ENCODE measurements at regions not wholly inside any gene's neighbourhood (a gene's known extent, or its start where the extent isn't known, plus 50 kb on each side); places are given as distances from the start of the nearest gene placed in this dataset.

DNA sequence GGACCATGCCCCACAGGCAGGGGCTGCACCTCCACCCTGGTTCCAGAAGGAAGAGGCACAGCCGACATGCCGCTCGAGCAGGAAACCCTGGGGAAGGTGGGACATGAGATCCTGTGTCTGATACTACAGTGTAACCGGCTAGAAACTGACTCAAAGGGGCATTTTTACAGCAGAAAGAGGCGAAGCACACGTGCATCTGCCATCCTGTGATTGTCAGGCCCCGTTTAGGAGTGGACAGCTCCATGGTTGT, 62.7 kb downstream of the SIK1 start:
- DNase-seq = no peak

DNA sequence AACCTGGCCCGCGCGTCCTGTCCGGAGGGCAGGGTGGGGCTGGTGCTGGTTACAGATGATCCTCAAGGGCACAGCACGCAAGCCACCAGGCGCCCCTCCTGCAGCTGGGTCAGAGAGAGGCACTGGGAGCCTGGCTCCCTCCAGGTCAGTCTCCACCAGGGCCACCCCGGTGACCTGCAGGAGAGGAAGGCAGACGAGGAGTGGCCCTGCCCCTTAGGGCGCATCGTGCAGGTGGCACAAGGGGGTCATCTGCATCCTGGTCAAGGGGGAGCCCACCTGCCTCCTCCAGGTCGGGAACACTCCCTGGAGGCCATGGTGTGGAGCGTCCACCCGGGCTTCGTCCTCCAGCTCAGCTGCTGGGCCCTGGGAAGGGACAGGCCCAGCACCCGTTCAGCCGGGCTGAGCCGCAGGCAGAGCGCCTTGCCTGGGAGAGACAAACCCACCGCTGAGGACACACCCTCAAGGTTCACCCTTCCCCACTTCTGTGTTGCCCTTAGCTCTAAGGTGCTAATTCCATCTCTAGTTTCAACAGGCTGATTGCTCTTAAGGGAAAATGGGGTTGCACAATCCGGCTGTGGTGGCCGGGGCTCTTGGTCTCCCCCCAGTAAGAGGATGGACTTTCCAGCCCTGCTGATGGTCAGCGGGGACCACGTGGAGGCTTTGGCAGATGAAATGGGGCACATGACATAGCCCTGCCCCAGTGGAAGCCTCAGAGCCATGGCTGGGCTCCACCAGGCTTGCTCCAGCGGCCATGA, 63.2 kb downstream of the SIK1 start:
- DNase-seq = no peak

DNA sequence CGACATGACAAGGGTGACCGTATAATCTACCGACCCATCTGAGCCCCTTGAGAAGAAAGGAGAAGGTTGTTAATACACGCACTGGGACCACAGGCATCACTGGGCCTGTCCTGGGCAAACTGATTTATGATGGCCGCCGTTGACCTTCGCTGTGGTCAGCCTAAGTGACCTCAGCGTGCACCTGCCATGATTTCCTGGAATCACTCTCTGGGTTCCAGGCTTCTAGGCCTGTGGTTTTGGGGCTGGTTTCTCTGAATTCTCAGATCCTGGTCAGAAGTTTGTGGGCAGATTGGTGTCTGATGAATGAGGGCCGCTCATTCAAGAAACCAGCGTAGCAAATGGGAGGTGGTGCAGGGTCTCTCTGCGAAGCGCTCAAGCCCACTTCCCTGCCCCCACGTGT, 64.0 kb downstream of the SIK1 start:
- no peak for DNase-seq

DNA sequence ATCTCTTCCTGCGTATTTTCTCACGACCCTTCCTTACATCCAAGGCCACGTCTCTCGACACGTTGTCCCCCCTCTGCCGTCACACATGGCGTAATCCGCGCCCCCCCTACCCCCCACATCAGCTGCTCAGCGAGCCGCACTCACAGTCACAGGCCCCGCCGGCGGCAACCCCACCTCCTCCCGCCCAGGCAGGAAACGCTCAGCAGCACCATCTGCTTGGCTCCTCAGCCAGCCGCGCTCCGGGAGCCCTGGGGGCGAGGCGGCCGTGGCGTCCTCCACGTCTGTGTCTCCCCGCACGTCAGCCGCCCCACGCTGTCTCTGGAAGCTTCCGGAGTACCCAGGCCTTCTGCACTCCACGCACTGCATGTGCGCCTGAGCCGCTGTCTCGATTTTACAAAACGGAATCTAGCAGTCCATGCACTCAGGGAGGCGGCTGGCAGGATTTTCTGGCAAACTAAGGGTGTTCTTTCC, 64.6 kb downstream of the SIK1 start:
- DNase-seq = no peak

DNA sequence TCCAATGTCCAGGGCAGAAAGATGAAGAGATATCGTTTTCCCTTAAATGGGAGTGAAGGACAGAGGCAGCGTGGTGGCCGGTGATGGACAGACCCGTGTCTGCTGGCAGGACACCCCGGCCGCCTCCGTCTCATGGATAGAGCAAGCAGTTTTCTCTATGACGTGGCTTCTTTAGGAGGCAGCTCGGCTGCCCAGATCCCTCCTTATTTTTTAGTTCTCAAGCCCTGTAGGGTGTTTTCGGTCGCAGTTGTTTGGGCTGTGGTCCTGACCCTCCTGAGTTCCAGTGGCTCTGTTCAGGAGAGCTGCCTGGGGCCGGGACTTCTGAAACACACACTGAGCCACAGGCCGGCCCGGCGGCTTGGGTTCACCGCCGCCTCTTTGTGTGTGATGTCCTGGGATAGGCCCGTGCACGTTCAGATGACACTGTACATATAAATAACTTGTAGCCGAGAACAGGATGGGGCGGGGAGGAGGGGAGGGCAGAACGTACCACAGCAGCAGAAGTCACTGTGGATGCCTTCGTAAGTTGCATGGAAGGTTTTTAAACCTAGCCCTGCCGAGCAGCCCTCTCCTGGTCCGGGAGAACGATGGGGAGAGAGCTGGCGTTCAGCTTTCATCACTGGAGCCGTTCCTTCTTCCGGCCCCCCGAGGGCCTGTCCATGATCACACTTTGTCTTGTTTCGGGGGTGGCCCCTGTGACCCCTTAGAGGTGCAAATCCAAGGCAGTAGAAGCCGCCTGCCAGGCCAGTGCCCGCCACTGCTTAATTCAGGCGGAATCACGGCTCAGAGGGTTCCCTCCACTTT, 65.2 kb downstream of the SIK1 start:
- DNase-seq = no peak

DNA sequence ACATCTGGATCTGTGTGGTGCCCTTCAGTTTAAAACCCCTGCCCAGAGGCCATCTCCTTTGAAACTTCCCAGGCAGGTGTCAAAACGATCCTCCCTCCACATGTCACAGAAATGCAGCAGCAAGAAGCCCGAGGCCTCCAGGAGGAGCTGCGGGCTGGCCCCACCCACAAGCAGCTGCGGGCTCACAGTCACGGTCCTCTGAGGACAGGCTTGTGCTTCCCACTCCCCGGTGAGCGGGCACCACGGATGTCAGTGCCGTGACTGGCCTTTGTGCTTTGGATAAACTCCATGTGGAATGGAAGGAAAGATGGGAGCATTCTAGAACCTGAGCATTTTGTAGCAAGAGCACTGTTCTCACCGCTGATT, 65.8 kb downstream of the SIK1 start:
- no peak for DNase-seq

DNA sequence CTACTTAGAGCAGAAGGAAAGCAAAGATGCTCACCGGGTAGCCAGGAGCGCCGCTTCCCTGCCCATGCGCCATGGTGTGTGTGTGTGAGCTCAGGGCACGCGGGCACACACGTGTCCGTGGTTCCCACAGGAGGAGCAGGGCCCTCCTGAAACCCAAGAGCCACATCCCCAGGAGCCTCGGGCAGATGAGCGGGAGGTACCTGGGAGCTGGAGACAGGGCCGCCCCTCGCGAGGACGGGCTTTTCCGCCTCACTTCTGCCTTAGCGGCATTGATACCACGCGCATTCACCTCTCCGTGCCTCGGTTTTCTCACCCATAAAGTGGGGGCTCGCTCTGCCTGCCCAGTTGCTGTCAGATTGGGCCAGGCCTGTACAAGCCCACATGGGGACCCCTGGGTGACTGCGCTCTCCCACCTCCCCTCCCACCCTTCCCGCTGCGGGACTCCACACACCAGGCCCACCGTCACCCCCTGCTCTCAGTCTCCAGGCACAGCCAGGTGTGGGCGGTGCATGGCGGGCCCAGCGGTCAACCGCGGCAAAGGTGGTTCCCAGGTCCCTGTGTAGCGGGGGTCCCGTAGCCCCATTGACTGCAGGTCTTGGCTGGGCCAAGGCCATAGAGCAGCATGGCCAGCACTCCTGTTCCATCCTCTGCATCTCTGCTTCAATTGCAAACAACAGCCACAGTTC, 66.3 kb downstream of the SIK1 start:
- DNase-seq = no peak

DNA sequence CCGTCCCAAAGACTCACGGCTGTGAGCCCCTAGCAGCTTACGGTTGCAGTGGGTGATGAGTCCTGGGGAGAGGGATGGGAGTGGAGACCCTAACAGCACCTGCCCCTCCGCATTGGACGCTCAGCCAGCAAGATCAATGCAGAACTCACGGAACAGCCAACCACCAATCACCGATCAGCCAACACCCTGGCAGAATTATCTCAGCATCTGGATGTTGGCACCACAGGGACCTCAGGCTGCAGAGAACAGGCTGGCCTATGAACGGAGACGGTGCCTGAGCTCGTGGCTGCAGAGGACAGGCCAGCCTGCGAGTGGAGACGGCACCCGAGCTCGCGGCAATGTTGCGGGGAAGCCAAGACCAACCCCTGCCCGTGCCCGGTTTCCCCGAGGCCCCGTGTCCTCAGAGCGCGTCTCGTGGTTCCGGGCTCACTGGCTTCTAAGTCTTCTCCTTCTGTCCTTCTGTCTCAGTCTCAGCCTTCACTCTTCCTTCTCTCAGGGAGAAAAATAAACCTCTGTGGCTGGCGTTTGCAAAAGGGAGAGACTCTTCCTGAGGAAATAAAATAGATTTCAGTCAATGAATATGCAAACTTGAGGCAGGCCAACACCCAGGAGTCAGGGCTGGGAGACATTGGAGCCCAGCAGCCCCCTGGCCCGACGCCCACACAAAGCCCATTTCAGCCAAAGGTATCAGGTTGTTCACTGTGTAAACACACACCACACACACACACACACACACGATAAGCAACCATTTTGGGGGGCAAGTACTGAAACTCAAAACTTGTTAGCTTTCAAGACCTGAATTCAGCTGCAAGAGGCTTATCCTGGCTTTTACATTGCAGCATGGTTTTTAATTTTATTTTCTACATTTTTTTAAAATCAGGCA, 67.8 kb downstream of the SIK1 start:
- DNase-seq = no peak

DNA sequence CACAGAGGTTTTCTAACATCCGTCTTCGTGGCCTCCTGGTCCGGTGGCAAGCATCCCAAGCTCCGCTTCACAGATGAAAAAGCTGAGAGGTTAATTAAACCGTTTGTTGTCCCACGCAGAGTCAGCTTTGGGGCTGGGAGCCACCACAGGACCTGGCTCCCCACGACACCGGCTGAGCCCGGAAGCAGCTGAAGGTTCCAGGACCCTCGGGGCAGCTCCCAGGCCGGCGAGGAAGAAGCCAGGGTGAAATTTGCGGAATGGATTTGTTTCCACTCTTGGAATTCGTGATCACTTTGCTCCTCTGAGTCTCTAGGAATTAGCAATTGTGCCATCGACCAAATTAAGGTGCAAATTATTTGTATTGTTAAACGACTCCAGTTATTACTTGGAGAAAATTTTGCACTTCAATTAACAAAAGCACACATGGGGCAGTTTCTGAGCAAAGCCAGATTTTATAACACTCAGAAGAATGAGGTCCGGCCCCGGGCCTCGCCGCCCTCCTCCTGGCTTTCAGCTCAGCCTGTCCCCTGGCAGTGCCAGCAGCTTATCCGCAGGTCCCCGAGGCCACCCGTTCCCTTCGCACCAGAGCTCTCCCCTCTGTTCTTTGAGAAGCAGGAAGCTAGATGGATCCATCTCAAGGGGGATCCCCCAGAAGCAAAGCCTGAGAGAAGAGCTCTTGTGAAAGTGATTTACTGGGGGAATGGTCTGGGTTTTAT, 69.1 kb downstream of the SIK1 start:
- DNase-seq = no peak

DNA sequence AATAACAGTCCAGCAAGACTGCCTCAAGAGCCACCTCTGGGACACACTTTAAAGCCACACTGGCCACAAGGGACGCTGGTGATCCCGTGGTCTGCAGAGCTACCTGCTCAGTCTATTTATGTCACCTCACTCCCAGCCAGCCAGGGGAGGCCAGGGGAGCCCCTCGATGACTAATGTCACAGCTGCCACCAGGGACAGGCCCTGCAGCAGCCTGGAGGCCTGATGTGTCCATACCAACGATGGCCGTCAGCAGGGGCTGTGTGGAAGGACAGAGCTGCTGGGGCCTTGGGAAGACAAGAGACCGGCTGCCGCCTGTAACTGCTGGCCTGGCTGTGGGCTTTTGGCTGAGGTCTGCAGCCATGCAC, 71.0 kb downstream of the SIK1 start:
- no peak for DNase-seq

DNA sequence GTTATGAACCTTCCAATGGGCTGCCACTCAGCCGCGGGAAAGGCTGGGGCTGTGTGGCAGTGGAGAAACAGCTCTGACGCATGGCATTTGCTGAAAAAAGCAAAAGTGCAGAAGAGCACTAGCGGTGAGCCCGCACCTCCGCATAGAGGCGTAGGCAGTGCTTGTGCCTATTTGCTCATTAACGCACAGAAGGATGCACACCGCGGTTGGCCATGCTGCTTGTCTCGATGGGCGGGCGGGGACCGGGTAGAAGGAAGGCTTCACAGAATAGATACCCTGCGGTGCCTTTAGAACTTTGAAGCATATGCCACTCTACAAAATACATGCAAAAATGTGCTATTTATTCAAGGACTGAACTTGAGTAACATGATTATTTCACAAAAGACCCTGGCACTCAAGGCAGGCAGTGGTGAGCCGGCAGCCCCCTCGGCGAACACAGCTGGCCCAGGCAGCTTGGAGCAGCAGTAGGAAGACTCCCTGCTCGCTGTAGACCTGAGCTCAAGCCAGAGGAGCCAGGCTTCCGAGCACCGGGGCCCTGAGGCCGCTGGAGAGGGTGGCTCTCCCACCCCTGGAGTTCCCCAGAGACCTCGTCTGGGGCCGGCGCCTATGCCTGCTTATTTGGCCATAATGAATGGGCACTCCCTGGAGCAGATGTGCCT, 71.5 kb downstream of the SIK1 start:
- no peak for DNase-seq

DNA sequence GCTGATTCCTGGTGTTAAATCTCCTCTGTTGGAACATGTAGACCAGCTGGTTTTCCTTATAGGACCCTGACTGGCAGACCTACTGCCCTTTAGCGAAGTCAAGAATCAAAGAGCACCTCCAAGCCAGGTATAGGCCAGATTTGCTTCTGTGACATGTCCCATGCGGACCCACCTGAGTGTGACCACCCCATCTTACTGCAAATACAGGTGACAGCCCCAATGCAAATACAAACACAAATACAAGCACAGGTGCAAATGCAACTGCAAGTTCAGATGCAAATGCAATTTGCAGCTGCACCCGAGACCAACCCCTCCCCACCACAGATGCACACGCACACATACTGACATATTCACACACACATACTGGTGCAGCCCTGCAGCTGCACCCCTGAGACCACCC, 72.3 kb downstream of the SIK1 start:
- DNase-seq = no peak

DNA sequence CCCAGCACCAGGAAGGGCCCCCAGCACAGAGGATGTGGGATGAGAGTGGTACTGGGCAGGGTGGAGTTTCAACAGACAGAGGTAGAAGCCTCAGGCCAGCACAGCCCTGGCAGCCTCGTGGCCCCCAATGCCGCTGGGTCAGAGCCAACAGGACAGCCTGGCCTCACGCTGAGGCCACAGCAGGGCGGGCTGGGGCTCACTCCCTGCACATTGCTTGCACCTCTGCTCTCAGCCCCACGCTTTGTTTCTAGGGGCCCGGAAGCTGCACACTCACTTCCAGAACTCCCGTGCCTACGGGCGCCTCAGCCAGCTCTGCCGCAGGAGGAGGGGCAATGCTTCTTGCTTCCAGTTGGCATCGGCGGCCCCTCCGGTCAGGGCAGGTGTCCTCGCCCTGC, 72.9 kb downstream of the SIK1 start:
- no peak for DNase-seq

DNA sequence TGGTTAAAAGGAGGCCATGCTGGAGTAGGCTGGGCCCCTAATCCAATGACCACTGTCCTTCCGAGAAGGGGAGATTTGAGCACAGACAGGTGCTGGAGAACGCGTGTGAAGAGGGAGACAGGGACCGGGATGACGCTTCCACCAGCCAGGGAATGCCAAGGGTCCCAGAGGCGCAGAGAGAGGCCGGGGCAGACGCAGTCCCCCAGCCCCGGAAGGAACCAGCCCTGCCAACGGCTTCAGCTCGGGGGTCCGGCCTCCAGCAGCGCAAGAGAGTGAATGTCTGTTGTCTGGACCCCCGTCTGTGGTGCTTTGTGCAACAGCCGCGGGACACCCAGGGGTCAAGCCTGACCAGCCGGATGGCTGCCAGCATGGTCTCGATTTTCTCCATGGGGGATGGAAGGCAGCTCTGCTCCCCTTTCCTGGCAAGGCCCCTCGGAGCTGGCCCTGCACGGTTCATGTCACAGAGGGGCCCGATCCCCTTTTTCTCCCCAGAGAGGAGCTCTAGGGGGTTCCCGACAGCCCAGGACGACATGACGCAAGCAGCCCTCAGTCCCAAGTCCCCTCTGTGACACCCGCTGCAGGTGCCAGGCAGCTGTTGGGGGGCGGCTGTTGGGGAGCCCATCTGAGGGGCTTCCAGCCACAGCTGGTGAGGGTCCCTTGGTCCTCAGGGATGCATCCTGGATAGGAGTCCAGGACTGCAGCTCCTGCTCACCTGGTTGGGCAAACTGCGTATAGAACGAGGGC, 73.5 kb downstream of the SIK1 start:
- DNase-seq = no peak

DNA sequence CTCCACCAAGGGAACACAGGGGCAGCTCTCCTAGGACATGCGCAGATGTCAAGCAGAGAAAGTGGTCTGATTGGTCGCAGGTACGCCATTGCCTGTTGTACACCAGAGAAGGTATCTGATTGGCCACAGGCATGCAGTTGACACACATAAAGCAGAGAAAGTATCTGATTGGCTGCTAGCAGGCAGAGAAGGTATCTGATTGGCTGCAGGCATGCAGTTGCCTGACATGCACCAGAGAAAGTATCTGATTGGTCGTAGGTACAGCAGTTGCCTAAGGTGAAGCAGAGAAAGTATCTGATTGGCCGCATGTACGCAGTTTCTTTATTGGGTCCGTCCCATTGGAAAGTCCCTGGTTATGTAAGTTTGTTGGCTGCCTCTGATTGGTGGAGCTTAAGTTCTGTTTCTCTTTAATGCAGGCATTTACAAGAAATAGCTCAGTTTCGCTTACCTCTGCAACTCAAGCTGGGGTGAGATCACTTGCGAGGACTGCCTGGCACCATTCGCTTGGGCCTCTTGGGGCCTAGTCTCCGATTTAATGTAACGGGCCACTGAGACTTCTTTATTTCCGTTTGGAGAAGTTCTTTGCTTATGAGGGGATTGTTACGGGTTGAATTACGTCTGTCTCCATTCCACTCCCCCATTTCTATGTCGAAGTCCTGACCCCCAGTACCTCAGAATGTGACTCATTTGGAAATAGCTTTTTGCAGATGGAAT, 74.2 kb downstream of the SIK1 start:
- DNase-seq = no peak

DNA sequence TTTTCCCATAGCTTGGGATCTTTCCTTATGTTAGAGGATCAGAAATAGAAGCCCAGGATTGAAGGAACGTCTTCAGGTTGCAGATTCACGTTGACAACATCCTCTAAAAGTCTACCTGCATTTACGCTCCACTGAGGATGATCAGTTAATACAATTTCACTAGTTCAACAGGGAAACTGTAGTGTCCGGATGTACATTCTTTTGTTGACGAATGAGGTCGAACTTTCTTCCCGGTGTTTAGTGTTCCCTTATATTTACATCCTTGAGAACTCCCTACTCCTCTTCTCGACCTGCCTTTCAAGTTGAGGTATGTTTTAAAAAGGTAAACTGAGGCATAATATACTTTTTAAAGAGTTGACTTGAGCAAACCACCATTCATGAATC, 74.8 kb downstream of the SIK1 start:
- no peak for DNase-seq

DNA sequence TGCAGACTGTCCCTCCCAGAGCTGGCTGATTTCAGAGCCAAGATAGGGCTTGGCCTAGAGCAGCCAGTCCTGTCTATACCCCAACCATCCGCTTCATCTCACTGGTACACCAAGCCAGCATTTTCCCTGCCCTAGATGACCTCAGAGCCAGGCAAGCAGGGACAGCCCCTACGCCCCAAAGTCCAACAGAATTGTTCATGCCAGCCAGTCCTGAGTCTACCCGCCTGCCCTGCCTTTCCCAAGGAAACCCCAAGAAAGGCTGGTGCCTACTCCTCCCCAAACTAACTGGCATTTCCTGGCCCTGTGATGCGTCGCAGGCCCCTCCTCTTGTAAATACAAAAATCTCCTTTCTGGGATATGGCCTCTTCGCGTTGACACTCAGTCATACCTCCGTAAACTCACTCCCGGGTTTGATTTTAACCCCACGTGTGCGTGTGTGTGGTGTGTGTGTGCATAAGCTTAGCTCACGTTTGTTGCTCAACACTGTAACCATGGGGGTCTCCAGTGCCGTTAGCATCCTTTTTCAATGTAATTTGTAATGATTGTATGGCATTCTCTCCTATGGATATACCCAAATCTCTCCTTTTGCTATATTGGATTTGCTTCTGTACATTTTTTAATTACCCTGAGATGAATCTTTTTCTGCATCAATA, 75.3 kb downstream of the SIK1 start:
- no peak for DNase-seq

DNA sequence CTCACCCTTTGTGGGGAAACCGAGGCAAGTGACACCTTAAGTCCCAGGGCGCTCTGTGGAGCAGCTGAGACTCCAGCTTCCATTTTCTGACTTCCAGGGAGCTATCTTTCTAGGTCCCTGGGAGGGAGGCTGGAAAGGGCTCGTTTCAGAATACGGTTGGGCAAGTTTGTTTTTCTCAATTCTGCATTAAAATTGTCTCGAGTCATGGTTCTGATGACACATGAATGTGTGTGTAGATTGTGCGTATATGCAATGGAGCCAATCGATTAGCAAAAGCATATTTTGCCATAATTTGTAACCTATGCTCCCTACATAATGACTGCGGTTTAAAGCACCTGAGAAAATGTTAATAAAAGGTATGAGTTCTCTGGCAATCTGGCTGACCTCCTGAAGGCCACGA, 77.3 kb downstream of the SIK1 start:
- no peak for DNase-seq

DNA sequence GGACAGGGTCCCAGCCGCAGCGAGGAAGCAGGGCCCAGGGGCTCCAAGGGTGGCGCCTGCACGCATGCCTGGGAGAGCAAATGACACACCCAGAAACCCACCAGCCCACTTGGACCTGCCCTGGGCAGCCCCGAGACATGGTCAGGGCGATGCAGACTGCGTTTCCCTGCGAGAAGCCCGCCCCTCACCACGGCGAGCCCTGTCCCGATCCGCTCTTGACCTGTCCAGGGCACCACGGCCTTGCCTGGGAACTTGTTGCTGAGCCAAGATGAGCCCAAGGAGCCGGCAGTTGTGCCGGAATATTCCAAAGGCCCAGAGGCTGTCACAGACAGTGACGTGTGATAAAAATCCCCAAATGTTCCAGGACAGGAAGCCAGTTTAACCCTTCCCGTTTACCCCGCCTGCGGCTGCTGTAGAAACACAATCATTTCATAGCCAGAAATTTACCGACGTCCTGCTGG, 78.1 kb downstream of the SIK1 start:
- DNase-seq = no peak

DNA sequence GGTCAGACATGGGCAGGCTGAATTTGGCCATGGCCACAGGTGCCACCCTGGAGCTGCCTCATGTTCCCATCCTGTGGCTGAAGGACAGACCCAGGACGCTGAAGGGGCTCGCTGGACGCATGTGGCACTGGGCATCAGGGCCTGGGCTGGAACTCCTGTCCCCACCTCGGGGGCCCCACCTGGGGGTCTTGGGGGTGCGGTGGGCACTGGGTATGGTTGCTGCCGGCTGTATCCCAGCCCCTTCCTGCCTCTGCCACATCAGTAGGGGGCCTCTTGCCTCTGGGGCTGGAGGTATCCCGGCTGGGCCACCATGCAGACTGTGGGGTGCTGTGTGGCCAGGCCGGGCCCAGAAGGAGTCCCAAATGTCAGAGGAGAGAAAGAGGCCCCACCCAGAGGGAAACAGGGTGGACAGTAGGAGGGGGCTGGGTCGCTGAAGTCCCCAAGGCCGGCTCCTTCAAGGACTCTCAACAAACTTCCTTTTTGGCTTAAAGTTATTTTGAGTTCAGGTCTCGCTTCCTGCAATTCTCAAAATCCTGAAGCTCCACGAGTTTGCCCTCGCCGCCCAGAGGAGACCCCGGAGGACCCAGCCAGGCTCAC, 78.7 kb downstream of the SIK1 start:
- DNase-seq = no peak

Measured in HCEC 1CT (cell line).